ENCODE measurements at regions not wholly inside any gene's neighbourhood (a gene's known extent, or its start where the extent isn't known, plus 50 kb on each side); places are given as distances from the start of the nearest gene placed in this dataset.

- Histone ChIP-seq H3K36me3 (ENCODE audit: control insufficient read depth in 3 of 3, insufficient read depth in 3 of 3, low read length in 3 of 3) (no peaks in the 10 kb centered on the region), H3K9me3 (ENCODE audit: control insufficient read depth in 3 of 3, low read length in 3 of 3) (no peaks in the 10 kb centered on the region), H3K9ac (ENCODE audit: low read depth in 1 of 3, low read length in 3 of 3) (no peak overlapping the region), H3K4me3 (ENCODE audit: low read length in 3 of 3) (no peak overlapping the region), H3K27me3 (ENCODE audit: control insufficient read depth in 3 of 3, insufficient read depth in 3 of 3, low read length in 3 of 3) (no peaks in the 10 kb centered on the region), H3K27ac (ENCODE audit: low read depth, low read length) (no peak overlapping the region), H3K4me1 (ENCODE audit: control insufficient read depth in 3 of 3, insufficient read depth in 3 of 3, low read length in 3 of 3) (no peaks in the 10 kb centered on the region)
Observed at GRCh38 chr15:99902248-99902928, 169.2 kb upstream of the LYSMD4 start.

- H3K36me3 ChIP-seq (ENCODE audit: control insufficient read depth in 3 of 3, insufficient read depth in 3 of 3, low read length in 3 of 3): no peaks in the 10 kb centered on the region
Observed at GRCh38 chr15:99895956-99896311, 162.7 kb upstream of the LYSMD4 start.

GRCh38 chr15:99895189-99895955 is 162.1 kb upstream of the LYSMD4 start:
- Histone ChIP-seq H3K9me3 (ENCODE audit: control insufficient read depth in 3 of 3, low read length in 3 of 3) (no peaks in the 10 kb centered on the region), H3K36me3 (ENCODE audit: control insufficient read depth in 3 of 3, insufficient read depth in 3 of 3, low read length in 3 of 3) (no peaks in the 10 kb centered on the region), H3K4me1 (ENCODE audit: control insufficient read depth in 3 of 3, insufficient read depth in 3 of 3, low read length in 3 of 3) (no peaks in the 10 kb centered on the region), H3K27me3 (ENCODE audit: control insufficient read depth in 3 of 3, insufficient read depth in 3 of 3, low read length in 3 of 3) (no peaks in the 10 kb centered on the region), H3K9ac (ENCODE audit: low read depth in 1 of 3, low read length in 3 of 3) (no peak overlapping the region), H3K4me3 (ENCODE audit: low read length in 3 of 3) (no peak overlapping the region), H3K27ac (ENCODE audit: low read depth, low read length) (no peak overlapping the region)

More at GRCh38 chr15:99895956-99896311, 162.7 kb upstream of the LYSMD4 start:
- no peak overlapping the region for H3K9ac ChIP-seq (ENCODE audit: low read depth in 1 of 3, low read length in 3 of 3)
- H3K4me1 ChIP-seq (ENCODE audit: control insufficient read depth in 3 of 3, insufficient read depth in 3 of 3, low read length in 3 of 3): no peaks in the 10 kb centered on the region
- no peak overlapping the region for H3K4me3 ChIP-seq (ENCODE audit: low read length in 3 of 3)
- no peaks in the 10 kb centered on the region for H3K27me3 ChIP-seq (ENCODE audit: control insufficient read depth in 3 of 3, insufficient read depth in 3 of 3, low read length in 3 of 3)
- no peak overlapping the region for H3K27ac ChIP-seq (ENCODE audit: low read depth, low read length)
- no peaks in the 10 kb centered on the region for H3K9me3 ChIP-seq (ENCODE audit: control insufficient read depth in 3 of 3, low read length in 3 of 3)

DNA sequence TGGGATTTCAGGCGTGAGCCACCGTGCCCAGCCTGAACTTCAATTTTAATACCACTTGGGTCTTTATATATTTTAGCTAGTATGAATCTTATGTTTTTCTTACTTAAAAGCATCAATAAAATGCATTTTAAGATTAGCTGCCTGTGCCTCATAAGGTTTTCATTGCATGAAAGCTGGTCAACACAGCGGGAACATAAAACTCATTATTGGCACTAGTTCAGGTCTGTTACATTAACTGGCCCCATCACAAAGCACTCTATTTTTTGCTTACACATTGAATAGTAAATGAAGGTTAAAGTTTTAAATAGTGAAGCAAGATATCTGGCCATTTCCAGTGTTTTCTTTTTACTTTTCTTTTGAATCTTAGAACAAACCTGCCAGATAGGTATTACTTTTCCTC is 145.6 kb upstream of the LYSMD4 start:
- Histone ChIP-seq H3K27me3 (ENCODE audit: control insufficient read depth in 3 of 3, insufficient read depth in 3 of 3, low read length in 3 of 3) (no peaks in the 10 kb centered on the region), H3K4me1 (ENCODE audit: control insufficient read depth in 3 of 3, insufficient read depth in 3 of 3, low read length in 3 of 3) (no peaks in the 10 kb centered on the region), H3K9me3 (ENCODE audit: control insufficient read depth in 3 of 3, low read length in 3 of 3) (no peaks in the 10 kb centered on the region), H3K36me3 (ENCODE audit: control insufficient read depth in 3 of 3, insufficient read depth in 3 of 3, low read length in 3 of 3) (no peaks in the 10 kb centered on the region), H3K4me3 (ENCODE audit: low read length in 3 of 3) (no peak overlapping the region), H3K27ac (ENCODE audit: low read depth, low read length) (no peak overlapping the region), H3K9ac (ENCODE audit: low read depth in 1 of 3, low read length in 3 of 3) (no peak overlapping the region)

DNA sequence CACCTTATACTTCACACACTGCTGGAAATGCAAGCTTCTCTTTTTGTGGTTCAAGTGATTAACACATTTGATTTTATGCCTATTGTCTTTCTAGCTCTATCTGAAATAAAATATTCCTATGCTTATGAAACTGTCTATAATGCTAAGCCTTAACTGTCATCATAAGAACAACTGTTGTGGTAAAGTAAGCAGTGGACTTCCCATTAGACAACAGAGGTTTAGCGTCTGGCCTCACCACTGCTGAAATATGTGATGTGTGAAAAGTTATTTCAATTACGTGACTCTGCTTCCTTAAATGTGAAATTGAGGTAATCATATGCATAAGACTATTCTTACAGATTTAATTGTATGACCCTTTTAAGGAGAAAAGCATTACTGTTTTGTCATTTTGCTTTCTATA is 140.2 kb upstream of the LYSMD4 start:
- Histone ChIP-seq H3K9ac (ENCODE audit: low read depth in 1 of 3, low read length in 3 of 3) (no peak overlapping the region), H3K27me3 (ENCODE audit: control insufficient read depth in 3 of 3, insufficient read depth in 3 of 3, low read length in 3 of 3) (no peaks in the 10 kb centered on the region), H3K36me3 (ENCODE audit: control insufficient read depth in 3 of 3, insufficient read depth in 3 of 3, low read length in 3 of 3) (no peaks in the 10 kb centered on the region), H3K9me3 (ENCODE audit: control insufficient read depth in 3 of 3, low read length in 3 of 3) (no peaks in the 10 kb centered on the region), H3K4me3 (ENCODE audit: low read length in 3 of 3) (no peak overlapping the region), H3K27ac (ENCODE audit: low read depth, low read length) (no peak overlapping the region), H3K4me1 (ENCODE audit: control insufficient read depth in 3 of 3, insufficient read depth in 3 of 3, low read length in 3 of 3) (no peaks in the 10 kb centered on the region)

DNA sequence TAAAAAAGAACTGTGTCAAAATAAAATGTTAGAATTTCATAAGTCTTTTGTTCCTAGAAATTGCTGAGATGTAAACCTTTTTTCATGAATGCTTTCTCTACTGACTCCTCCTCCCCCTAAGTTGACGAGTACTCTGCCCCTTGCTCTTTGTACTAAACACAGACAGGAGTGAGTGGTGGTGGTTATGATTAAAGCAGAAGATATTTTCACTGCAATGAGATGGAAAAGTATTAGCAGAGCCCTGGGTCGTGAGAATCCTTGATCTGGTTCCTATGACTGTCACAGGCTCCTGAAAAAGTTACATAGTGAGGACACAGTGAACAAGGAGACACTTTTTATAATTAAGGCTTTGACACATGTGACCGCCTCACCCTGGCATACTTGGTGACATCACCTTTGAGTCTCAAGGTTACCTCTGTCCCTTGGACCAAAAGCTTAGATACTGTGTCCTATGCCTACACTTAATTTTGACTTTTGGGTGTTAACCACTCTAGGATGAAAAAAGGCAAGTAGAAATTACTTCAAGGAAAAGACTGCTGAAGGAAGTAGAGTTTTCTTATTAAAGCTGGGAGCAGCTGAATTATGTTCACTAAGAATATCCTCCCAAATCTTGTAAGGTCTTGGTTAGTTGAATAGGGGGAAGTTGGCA is 130.4 kb upstream of the LYSMD4 start:
- Histone ChIP-seq H3K36me3 (ENCODE audit: control insufficient read depth in 3 of 3, insufficient read depth in 3 of 3, low read length in 3 of 3) (peaks cover 0 to 2% (median 0%) of the 10 kb centered on the region in 3 donors), H3K4me3 (ENCODE audit: low read length in 3 of 3) (no peak overlapping the region), H3K27me3 (ENCODE audit: control insufficient read depth in 3 of 3, insufficient read depth in 3 of 3, low read length in 3 of 3) (no peaks in the 10 kb centered on the region), H3K4me1 (ENCODE audit: control insufficient read depth in 3 of 3, insufficient read depth in 3 of 3, low read length in 3 of 3) (no peaks in the 10 kb centered on the region), H3K9me3 (ENCODE audit: control insufficient read depth in 3 of 3, low read length in 3 of 3) (no peaks in the 10 kb centered on the region), H3K9ac (ENCODE audit: low read depth in 1 of 3, low read length in 3 of 3) (no peak overlapping the region), H3K27ac (ENCODE audit: low read depth, low read length) (no peak overlapping the region)

DNA sequence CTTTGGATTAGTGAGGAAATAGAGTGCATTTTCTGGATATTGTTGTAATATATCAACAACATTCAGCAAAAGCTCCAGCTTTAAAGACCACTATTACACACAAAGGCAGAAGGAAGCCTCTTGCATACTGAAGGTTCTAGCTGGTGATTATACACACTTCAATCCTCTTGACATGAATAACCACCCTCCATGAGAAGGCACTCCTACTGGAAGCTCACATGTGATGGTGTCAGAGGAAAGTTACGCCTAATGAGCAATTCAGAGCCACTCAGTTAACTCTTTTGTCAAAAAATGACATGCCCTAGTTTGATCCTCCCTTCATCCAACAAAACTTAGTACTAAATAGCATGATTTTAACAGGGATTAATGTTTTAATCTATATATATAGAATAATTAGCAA is 124.6 kb upstream of the LYSMD4 start:
- Histone ChIP-seq H3K9me3 (ENCODE audit: control insufficient read depth in 3 of 3, low read length in 3 of 3) (no peaks in the 10 kb centered on the region), H3K4me3 (ENCODE audit: low read length in 3 of 3) (no peak overlapping the region), H3K27me3 (ENCODE audit: control insufficient read depth in 3 of 3, insufficient read depth in 3 of 3, low read length in 3 of 3) (no peaks in the 10 kb centered on the region), H3K4me1 (ENCODE audit: control insufficient read depth in 3 of 3, insufficient read depth in 3 of 3, low read length in 3 of 3) (no peaks in the 10 kb centered on the region), H3K9ac (ENCODE audit: low read depth in 1 of 3, low read length in 3 of 3) (no peak overlapping the region), H3K27ac (ENCODE audit: low read depth, low read length) (no peak overlapping the region), H3K36me3 (ENCODE audit: control insufficient read depth in 3 of 3, insufficient read depth in 3 of 3, low read length in 3 of 3) (no peaks in the 10 kb centered on the region)

GRCh38 chr15:99850517-99850916 is 117.3 kb upstream of the LYSMD4 start:
- Histone ChIP-seq H3K4me3 (ENCODE audit: low read length in 3 of 3) (no peak overlapping the region), H3K27me3 (ENCODE audit: control insufficient read depth in 3 of 3, insufficient read depth in 3 of 3, low read length in 3 of 3) (no peaks in the 10 kb centered on the region), H3K9me3 (ENCODE audit: control insufficient read depth in 3 of 3, low read length in 3 of 3) (no peaks in the 10 kb centered on the region), H3K36me3 (ENCODE audit: control insufficient read depth in 3 of 3, insufficient read depth in 3 of 3, low read length in 3 of 3) (no peaks in the 10 kb centered on the region), H3K27ac (ENCODE audit: low read depth, low read length) (no peak overlapping the region), H3K4me1 (ENCODE audit: control insufficient read depth in 3 of 3, insufficient read depth in 3 of 3, low read length in 3 of 3) (no peaks in the 10 kb centered on the region), H3K9ac (ENCODE audit: low read depth in 1 of 3, low read length in 3 of 3) (no peak overlapping the region)

DNA sequence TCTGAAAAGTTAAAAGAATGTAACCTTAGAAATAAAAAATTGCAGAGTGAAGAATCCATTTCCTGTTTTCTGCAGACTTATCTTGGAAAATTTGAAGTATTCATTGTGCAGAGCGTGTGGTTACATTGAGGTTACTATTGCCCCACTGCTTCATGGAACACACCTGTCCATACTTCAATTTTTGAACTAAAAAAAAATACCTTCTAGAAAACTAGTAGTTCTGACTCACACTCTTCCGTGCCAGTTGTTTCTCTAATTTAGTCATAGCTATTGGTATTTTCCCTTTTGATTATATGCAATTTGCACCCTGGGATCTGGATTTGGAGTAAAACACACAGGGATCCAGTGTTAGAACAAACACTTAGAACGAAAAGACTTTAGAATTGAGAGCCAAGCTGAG is 111.8 kb upstream of the LYSMD4 start:
- no peaks in the 10 kb centered on the region for H3K9me3 ChIP-seq (ENCODE audit: control insufficient read depth in 3 of 3, low read length in 3 of 3)
- no peak overlapping the region for H3K9ac ChIP-seq (ENCODE audit: low read depth in 1 of 3, low read length in 3 of 3)
- no peak overlapping the region for H3K4me3 ChIP-seq (ENCODE audit: low read length in 3 of 3)
- H3K4me1 ChIP-seq (ENCODE audit: control insufficient read depth in 3 of 3, insufficient read depth in 3 of 3, low read length in 3 of 3): peaks cover 0 to 4% (median 0%) of the 10 kb centered on the region in 3 donors
- no peaks in the 10 kb centered on the region for H3K36me3 ChIP-seq (ENCODE audit: control insufficient read depth in 3 of 3, insufficient read depth in 3 of 3, low read length in 3 of 3)
- no peaks in the 10 kb centered on the region for H3K27me3 ChIP-seq (ENCODE audit: control insufficient read depth in 3 of 3, insufficient read depth in 3 of 3, low read length in 3 of 3)
- no peak overlapping the region for H3K27ac ChIP-seq (ENCODE audit: low read depth, low read length)

- Histone ChIP-seq H3K36me3 (ENCODE audit: control insufficient read depth in 3 of 3, insufficient read depth in 3 of 3, low read length in 3 of 3) (no peaks in the 10 kb centered on the region), H3K4me1 (ENCODE audit: control insufficient read depth in 3 of 3, insufficient read depth in 3 of 3, low read length in 3 of 3) (peaks cover 0 to 4% (median 0%) of the 10 kb centered on the region in 3 donors), H3K9ac (ENCODE audit: low read depth in 1 of 3, low read length in 3 of 3) (no peak overlapping the region), H3K27me3 (ENCODE audit: control insufficient read depth in 3 of 3, insufficient read depth in 3 of 3, low read length in 3 of 3) (no peaks in the 10 kb centered on the region), H3K9me3 (ENCODE audit: control insufficient read depth in 3 of 3, low read length in 3 of 3) (no peaks in the 10 kb centered on the region), H3K27ac (ENCODE audit: low read depth, low read length) (no peak overlapping the region), H3K4me3 (ENCODE audit: low read length in 3 of 3) (no peak overlapping the region)
Observed at GRCh38 chr15:99844150-99844549, 110.9 kb upstream of the LYSMD4 start.
